D721Med (cell line): ENCODE measurements at regions not wholly inside any gene's neighbourhood (a gene's known extent, or its start where the extent isn't known, plus 50 kb on each side); places are given as distances from the start of the nearest gene placed in this dataset.
A peak's percentile ranks its signal among the peaks of the same experiment; 100 is the strongest.

Source experiments
- DNase-seq: peaks from one replicate; pipeline ENCODE4 v3.0.0; 2011; ENCODE audit warnings: low spot score; ENCODE audit not compliant: insufficient read length
- FAIRE-seq: peaks from 2 replicates; lab custom pipeline; 2011; peaks lifted over from hg19 to GRCh38; lab: Jason Lieb, UNC
- CTCF ChIP-seq: IDR thresholded peaks from 2 replicates; pipeline ENCODE4 v1.5.1; 2012; ENCODE audit warnings: mild to moderate bottlenecking, control low read depth; ENCODE audit not compliant: insufficient read depth; ENCODE audit errors: missing control alignments

- TF ChIP-seq CTCF = no peak
- FAIRE-seq = no peak
- no peak for DNase-seq
Observed at GRCh38 chr11:42344204-42344792, 884.8 kb upstream of the LRRC4C start.

DNA sequence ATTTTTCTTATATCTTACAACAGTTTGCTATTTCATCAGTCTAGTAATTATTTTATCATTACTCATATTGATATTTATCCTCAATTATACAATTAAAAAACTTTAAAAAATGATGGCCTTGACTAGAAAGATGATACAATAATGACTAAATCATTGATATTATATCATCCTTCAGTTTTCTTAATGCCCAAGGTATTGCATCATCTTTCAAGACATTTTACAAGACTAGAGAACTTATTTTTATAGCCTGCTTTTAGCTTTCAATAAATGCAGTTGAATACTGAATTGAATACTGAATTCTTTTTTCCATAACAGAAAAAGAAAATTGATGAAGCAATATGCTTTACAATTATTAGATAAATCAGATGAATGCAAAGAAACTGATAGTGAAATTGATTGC is 886.5 kb upstream of the LRRC4C start:
- no peak for TF ChIP-seq CTCF
- DNase-seq (no peak), FAIRE-seq (peak; percentile 61)

- FAIRE-seq = no peak
- TF ChIP-seq CTCF = no peak
- DNase-seq = no peak
Observed at GRCh38 chr11:42363701-42364100, 904.2 kb upstream of the LRRC4C start.

DNA sequence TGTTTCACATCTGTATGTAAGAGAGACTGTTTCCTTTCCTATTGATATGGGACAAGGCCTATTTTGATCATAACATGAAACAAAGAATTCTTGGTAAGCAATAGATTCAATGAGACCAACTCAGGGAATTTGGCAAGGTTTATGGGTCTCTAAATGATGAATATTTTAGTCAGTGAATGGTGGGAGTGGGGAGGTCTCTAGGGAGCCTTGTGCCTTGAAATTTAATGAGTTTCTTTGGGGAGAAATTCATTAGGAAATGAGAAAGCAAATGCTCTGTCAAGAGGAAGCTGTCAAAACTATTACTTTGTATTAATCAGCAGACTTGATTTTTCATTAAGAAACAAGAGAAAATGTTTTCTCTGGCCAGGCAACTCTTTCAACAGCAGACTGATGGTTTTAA is 921.7 kb upstream of the API5 start:
- FAIRE-seq (no peak), DNase-seq (no peak)
- TF ChIP-seq CTCF = no peak

GRCh38 chr11:42397483-42397882 is 914.3 kb upstream of the API5 start:
- FAIRE-seq = no peak
- TF ChIP-seq CTCF = no peak
- no peak for DNase-seq

GRCh38 chr11:42407341-42407740 is 904.5 kb upstream of the API5 start:
- no peak for TF ChIP-seq CTCF
- no peak for DNase-seq
- no peak for FAIRE-seq

DNA sequence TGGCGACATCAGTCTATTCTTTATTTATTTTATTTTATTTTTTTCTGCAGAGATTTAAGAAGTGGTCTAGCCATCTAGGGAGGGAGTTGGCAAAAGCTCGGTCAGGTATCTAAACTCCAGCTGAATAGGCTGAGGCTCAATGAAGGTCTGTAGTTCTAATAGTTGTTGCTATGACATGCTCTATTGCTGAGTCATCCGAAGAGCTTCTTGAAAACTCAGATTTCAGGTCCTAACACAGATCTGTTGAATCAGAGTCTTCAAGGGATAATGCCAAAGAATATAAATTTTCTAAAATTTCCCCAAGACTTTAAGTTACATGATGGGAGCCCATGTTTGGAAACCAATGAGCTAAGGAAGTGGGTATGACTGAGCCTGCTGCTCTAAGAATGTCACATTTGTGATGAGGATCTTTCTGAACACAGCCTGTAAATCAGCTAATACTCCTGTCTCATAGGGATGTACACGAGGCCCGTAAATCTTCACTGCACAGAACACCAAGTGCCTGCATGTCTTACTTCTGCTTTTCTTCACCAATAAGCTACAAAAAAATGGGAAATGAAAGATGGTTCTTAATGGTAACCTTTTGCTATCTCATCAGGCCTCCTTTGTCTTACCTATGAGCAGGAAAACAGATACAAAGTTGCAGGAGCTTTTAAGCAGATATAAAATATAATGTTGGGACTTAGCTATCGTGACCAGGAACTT is 901.4 kb upstream of the API5 start:
- TF ChIP-seq CTCF = no peak
- FAIRE-seq (no peak), DNase-seq (no peak)
